ENCODE measurements at regions not wholly inside any gene's neighbourhood (a gene's known extent, or its start where the extent isn't known, plus 50 kb on each side); places are given as distances from the start of the nearest gene placed in this dataset.

- DNase-seq (ENCODE audit: low read depth): no peak
Measured at GRCh38 chr17:77807051-77807745, 151.3 kb upstream of the TNRC6C start.

DNA sequence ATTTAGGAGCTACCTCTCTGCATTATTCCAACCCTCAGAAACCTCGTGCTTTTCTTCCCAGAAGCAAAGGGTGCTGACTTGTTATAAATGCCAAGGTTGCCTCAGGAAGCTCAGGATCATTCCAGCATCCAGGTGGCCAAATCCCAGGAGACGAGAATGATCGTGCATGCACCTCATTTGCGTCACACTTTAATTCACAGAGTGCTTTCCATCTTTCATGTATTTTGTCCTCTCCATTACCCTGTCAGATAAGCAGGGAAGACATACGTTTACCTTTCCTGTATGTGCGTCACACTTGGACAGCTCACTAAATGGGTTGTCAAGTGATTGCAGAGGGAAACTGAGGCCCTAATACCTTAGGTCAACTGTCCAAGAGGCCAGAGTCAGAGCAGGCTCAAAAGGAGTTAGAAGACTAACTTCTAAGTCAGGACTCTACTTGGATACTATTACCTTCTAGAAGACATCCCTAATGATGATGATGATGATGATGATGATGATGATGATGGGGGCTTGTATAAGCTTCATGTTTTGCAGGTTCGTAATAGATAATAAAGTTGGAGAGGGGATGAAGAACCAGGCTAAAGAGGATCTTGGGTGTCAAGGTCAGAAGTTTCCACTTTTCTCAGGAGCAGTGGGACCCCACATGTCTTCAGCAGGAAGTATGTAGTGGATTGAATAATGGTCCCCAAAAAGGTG, 150.6 kb upstream of the TNRC6C start:
- DNase-seq (ENCODE audit: low read depth): no peak

GRCh38 chr17:77808686-77809425, 149.6 kb upstream of the TNRC6C start:
- no peak for DNase-seq (ENCODE audit: low read depth)

DNA sequence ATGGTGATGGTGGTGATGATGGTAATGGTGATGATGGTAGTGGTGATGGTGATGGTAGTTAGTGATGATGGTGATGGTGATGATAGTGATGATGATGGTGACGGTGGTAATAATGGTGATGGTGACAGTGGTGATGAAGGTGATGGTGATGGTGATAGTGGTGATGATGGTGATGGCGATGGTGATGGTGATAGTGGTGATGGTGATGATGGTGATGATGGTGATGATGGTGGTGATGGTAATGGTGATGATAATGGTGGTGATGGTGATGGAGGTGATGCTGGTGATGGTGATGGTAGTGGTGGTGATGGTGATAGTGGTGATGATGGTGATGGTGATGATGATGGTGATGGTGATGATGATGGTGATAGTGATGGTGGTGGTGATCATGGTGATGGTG, 148.7 kb upstream of the TNRC6C start:
- no peak for DNase-seq (ENCODE audit: low read depth)

DNA sequence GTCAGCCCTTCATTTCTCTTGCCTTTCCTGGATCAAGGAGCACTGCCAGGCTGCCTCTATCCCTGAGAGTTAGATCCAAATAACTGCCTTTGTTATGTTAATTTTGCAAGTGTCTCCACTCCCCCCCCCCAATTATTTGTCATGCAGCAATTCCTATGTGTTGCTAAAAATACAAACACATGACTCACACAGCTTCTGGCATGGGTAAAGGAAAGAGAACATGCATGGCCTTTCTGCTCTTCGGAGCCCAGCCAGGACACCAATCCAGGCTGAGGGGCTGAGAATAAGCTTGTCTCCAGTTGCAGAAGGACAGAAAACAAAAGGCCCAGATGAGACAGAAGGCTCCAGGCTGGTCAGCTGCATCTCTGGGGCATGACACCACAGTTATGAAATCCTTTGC, 148.0 kb upstream of the TNRC6C start:
- DNase-seq (ENCODE audit: low read depth): peak; percentile 53

DNA sequence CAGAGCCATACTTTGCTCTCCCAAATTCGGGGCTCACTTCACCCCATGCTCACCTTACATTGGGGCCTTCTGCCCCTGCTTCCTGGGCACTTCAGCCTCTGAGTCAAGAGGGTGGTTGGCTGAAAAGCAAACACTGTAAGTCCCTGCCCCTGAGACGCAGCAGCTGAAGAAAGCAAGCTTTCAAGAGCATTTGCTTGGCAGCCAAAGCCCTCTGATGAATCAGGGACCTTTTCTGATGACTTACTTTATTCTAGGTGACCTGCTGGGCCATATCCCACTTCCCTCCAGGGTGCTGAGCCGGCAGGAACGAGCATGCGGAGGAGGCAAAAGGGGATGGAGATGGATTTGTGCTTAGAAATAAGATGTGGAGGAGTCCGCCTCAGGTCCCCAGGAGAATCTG, 147.0 kb upstream of the TNRC6C start:
- no peak for DNase-seq (ENCODE audit: low read depth)

GRCh38 chr17:77814091-77814772, 144.3 kb upstream of the TNRC6C start:
- DNase-seq (ENCODE audit: low read depth): no peak

DNA sequence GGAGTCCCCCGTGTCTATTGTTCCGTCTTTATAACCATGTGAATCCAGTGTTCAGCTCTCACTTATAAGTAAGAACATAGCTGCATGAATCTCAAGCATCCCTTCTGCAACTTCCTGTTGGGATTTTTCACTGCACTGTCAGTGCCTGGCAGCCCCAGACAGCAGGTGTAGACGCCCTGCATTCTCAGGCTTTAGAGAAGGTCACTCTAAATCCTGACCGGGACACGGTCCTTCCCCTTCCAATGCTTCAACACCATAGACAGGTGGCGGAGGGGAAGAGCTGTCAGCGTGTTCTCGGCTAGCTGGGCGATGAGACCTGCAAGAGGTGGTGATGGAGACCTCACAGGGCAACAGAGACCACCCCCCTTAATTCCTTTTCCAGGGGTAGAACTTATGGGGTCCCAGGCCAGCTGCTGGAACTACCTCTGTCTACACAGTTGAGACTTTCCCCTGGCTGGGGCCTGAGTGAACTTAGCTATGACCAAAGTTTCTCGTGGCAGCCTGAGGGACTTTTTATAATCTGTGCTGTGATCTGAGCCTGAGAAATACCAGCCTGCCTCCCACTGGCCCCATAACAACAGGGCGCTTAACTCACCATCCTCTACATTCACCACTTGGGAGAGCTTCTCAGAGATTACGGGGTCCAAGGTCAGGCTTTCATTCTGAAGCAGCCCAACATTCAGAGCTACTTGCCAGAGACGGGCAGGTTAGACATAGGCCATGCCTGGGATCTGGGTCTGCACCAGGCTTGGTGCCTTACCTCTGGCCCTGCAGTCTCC, 143.2 kb upstream of the TNRC6C start:
- DNase-seq (ENCODE audit: low read depth): no peak

DNA sequence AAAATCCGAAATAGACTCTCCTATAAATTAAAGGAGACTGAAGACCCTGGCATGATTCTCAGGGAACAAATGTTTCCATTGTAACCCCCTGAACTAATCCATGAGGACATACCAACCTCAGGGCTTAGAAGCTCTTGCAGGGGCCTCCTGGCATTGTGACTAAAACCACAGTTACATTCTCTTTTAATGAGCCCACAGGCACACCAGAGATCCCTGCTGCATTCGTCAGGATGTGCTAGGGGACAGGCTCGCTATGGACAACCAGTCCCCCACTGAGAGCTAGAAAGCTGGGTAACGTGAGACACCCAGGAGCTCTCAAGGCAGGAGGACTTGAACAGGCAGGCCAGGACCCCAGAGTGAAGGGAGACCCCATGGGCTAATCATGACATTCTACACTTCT, 140.6 kb upstream of the TNRC6C start:
- no peak for DNase-seq (ENCODE audit: low read depth)

DNA sequence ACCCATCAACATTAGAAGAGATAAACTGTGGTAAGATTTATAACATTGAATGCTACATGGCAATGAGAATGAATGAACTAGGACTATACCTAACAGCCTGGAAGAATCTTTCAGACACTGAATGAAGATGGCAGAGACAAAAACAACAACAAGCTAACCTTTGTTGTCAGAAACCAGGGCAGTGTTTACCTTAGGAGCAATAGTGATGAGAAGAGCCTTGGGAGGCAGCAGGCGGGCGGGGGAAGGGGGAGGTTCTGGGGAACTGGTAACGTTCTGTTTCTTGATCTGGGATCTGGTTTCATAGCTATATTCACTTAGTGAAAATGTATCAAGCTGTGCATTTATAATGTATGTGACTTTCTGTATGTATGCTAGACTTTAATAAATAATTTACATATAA, 139.0 kb upstream of the TNRC6C start:
- no peak for DNase-seq (ENCODE audit: low read depth)

DNA sequence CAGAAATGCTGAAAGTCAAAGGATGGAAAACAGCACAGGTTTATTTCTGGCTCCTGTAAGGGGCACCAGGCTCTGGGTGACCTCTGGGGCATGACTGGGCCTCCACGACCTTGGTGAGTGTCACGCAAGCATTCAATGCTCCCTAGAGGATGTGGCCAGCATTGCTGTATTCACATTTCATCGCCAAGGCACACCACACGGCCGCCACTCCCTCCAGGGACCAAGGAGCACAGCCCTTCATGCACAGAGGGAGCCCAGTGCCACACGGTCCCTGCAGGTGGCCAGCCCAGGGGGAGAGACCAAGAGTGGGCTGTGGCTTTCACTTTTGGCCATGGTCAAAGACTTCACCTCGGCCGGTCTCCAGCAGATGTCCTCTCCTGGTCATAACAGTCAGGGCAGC, 137.4 kb upstream of the TNRC6C start:
- DNase-seq (ENCODE audit: low read depth): no peak

- DNase-seq (ENCODE audit: low read depth): no peak
Measured at GRCh38 chr17:77822302-77823030, 136.0 kb upstream of the TNRC6C start.

GRCh38 chr17:77824102-77824779, 134.3 kb upstream of the TNRC6C start:
- no peak for DNase-seq (ENCODE audit: low read depth)

- DNase-seq (ENCODE audit: low read depth): no peak
Measured at GRCh38 chr17:77824780-77825280, 133.7 kb upstream of the TNRC6C start.

DNA sequence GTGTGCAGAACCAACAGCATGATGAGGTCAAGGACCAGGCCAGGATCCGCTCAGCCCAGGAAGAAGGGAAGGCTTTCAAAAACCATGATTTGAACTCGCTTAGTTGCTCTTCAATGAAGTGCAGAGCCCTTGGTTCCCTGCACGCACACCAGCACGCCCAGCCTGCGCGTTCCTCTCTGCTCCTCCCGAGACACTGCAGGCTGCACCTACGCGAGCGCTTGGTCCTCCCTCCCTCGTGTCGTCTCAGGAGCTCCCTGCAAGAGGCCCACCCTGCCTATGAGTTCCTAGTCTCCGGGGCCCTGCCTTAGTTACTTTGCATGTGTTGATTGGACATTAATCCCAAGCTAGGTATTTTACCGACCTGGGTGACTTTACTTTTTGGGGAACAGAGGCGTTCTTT, 132.9 kb upstream of the TNRC6C start:
- no peak for DNase-seq (ENCODE audit: low read depth)

DNA sequence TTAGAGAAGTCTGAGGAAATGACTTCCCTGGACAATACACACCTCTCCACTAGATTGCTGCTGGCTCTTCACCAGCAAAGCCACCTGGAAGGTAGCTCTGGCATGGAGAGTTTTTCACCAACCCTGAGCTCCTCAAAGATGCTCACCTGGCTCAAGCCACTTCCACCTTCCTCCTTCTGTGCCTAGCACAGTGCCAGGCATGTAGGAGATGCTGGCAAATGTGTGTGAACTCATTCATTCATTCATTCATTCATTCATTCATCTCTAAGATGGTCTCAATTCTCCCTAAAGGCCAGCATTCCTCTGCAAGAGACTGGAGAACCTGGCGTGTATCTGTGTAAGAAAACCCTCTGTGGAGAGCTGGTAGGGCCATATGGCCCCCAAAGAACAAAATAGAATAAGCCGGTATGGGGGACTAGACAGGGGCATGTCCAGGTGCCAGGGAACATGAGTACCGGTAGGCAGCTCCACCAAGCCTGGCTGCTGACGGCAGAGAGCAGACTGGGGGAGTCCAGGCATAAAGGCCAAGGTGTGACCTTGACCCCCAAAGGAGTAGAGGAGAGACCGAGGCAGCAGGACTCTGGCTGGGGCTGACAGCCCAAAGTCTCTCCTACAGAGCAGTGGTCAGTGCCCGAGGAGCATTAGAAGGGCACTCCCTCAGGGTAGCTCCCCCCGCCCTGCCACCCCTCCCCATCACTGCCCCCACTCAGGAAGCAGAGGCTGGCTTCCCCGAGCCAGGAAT, 132.2 kb upstream of the TNRC6C start:
- DNase-seq (ENCODE audit: low read depth): no peak

DNA sequence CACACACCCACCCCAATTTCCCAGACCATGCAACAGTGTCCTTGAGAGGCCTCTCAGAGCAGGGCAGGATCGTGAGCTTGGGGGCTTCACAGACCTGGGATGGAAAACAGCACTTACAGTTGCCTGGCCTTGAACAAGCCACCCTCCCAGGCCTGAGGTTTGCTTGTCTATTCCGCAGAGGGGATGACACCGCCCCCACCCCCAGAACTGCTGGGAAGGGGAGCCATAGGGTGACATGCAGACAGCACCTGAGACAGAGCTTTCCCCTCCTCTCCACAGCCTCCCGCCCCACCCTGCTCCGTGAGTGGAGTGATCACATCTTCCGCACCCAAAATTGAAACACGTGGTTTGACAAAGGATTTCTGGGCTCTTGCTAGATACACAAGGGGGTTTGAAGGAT, 131.5 kb upstream of the TNRC6C start:
- no peak for DNase-seq (ENCODE audit: low read depth)

DNA sequence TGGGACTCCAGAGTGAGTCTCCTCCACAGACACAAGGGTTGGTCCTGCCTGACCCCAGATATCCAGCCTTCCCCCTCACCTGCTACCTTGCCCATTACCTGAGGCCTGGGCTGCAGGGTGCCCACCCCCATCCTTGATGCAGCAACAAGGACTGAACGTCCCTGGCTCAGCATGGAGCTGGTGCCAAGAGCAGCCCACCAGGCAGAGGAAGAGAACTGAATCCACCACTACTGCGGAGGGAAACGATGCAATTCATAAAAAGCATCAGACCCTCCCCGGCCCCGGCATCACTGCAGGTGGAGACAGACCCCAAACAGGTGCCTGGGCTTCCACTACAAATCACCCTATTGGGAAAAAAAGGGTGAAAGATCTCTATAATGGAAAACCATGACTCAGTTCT, 131.0 kb upstream of the TNRC6C start:
- DNase-seq (ENCODE audit: low read depth): no peak

All from LHCN-M2 (cell line).